ENCODE measurements at regions not wholly inside any gene's neighbourhood (a gene's known extent, or its start where the extent isn't known, plus 50 kb on each side); places are given as distances from the start of the nearest gene placed in this dataset.

DNA sequence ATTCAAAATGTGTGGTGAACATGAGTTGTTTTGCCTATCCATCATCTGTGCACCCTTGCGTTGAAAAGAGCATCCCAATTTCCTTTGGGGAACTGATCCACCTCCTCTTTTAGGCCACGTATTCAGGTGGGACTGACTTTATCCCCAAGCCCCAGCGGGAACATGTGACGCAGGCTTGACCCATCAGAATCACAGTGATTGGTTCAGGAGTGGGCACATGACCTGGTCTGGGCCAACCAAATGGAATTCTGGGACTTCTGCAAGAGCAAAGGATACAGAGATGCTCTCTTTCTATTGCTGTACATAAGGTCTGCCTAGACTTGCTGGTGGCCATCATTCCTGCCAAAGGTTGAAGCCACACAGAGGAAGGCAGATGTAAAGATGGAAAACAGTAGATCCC, 158.9 kb downstream of the IRX5 start:
- Histone ChIP-seq H2BK5ac (ENCODE audit: low read depth, low read length, poor library complexity, severe bottlenecking) (no peak overlapping the region), H3K9ac (ENCODE audit: low read depth, low read length) (no peak overlapping the region), H3K18ac (ENCODE audit: low read depth, low read length) (no peak overlapping the region), H2BK15ac (ENCODE audit: low read depth, low read length) (no peak overlapping the region), H3K4me1 (ENCODE audit: control insufficient read depth, insufficient read depth, low read length) (no peaks in the 10 kb centered on the region), H4K8ac (ENCODE audit: low read depth in 2 of 2, low read length in 2 of 2) (no peak overlapping the region), H3K79me1 (ENCODE audit: low read depth in 1 of 2, low read length in 2 of 2) (no peaks in the 10 kb centered on the region), H3K4ac (ENCODE audit: low read depth, low read length) (no peak overlapping the region), H3K27me3 (ENCODE audit: control insufficient read depth, insufficient read depth, low read length) (no peaks in the 10 kb centered on the region), H3K9me1 (ENCODE audit: insufficient read depth, low read length) (no peaks in the 10 kb centered on the region), H3K4me2 (ENCODE audit: low read depth, low read length) (no peak overlapping the region), H3K23ac (ENCODE audit: low read depth, low read length) (no peak overlapping the region), H2AK9ac (replicated peaks; ENCODE audit: low read depth, low read length, poor library complexity) (no peak overlapping the region), H3K14ac (replicated peaks; ENCODE audit: low read depth, low read length) (no peak overlapping the region), H3K56ac (ENCODE audit: extremely low read depth, insufficient read depth, low read length) (no peak overlapping the region), H2AFZ (replicated peaks; ENCODE audit: low read length, poor library complexity) (no peak overlapping the region), H3K4me3 (ENCODE audit: insufficient read depth, low read depth, low read length) (no peak overlapping the region), H2BK20ac (ENCODE audit: low read depth, low read length) (no peak overlapping the region), H4K20me1 (ENCODE audit: insufficient read depth, low read length) (no peaks in the 10 kb centered on the region), H3K36me3 (ENCODE audit: control insufficient read depth, insufficient read depth, low read length) (no peaks in the 10 kb centered on the region), H4K91ac (ENCODE audit: insufficient read depth, low read depth, low read length) (no peak overlapping the region), H3K27ac (ENCODE audit: insufficient read depth, low read length) (no peak overlapping the region), H2BK120ac (ENCODE audit: low read depth, low read length) (no peak overlapping the region), H4K5ac (ENCODE audit: low read depth, low read length) (no peak overlapping the region), H2AK5ac (ENCODE audit: low read depth, low read length) (no peak overlapping the region), H3K9me3 (ENCODE audit: control insufficient read depth, insufficient read depth, low read length) (no peaks in the 10 kb centered on the region)
- POLR2A ChIA-PET (ENCODE audit: unreplicated experiment) = no interaction called here
- no peak for ATAC-seq (ENCODE audit: low read depth)
- BruUV-seq (replicated peaks) = no TSS peak
- WGBS, 2 experiments (ENCODE audit: extremely low coverage in 2 of 2, insufficient read length in 1 of 2) = 62% methylated on average over 2 of the region's 4 CpGs; no CpG with 5 or more reads in 1 of the 2 experiments
- in situ Hi-C loops (cut with MboI; ENCODE audit: low sequenced_read_pairs) = no loop called here
- intact Hi-C loops (cut with micrococcal nuclease) = no loop called here
- TF ChIP-seq MAFK (IDR thresholded peaks at IDR 0.05; ENCODE audit: low read depth, low read length) (no peak), RCOR1 (IDR thresholded peaks at IDR 0.05; ENCODE audit: insufficient replicate concordance, low read length) (no peak), CEBPB (IDR thresholded peaks at IDR 0.05; ENCODE audit: low read depth, low read length) (no peak), POLR2A (IDR thresholded peaks at IDR 0.05; ENCODE audit: low read depth, low read length) (no peak), RFX5 (IDR thresholded peaks at IDR 0.05; ENCODE audit: low read depth, low read length) (no peak), MAZ (IDR thresholded peaks at IDR 0.05; ENCODE audit: borderline replicate concordance, low read depth, low read length) (no peak), USF2 (IDR thresholded peaks at IDR 0.05; ENCODE audit: low read depth, low read length) (no peak), MXI1 (IDR thresholded peaks at IDR 0.05; ENCODE audit: borderline replicate concordance, low read depth, low read length) (no peak), SMC3 (IDR thresholded peaks at IDR 0.05; ENCODE audit: low read depth, low read length) (no peak), FOS (IDR thresholded peaks at IDR 0.05; ENCODE audit: low read depth, low read length) (no peak), BHLHE40 (IDR thresholded peaks at IDR 0.05; ENCODE audit: low read depth, low read length) (no peak)
- TF ChIP-seq, protein P1, sequence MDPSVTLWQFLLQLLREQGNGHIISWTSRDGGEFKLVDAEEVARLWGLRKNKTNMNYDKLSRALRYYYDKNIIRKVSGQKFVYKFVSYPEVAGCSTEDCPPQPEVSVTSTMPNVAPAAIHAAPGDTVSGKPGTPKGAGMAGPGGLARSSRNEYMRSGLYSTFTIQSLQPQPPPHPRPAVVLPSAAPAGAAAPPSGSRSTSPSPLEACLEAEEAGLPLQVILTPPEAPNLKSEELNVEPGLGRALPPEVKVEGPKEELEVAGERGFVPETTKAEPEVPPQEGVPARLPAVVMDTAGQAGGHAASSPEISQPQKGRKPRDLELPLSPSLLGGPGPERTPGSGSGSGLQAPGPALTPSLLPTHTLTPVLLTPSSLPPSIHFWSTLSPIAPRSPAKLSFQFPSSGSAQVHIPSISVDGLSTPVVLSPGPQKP (IDR thresholded peaks at IDR 0.05; ENCODE audit: borderline replicate concordance, low read depth, low read length) = no peak
- TF ChIP-seq, protein P2, sequence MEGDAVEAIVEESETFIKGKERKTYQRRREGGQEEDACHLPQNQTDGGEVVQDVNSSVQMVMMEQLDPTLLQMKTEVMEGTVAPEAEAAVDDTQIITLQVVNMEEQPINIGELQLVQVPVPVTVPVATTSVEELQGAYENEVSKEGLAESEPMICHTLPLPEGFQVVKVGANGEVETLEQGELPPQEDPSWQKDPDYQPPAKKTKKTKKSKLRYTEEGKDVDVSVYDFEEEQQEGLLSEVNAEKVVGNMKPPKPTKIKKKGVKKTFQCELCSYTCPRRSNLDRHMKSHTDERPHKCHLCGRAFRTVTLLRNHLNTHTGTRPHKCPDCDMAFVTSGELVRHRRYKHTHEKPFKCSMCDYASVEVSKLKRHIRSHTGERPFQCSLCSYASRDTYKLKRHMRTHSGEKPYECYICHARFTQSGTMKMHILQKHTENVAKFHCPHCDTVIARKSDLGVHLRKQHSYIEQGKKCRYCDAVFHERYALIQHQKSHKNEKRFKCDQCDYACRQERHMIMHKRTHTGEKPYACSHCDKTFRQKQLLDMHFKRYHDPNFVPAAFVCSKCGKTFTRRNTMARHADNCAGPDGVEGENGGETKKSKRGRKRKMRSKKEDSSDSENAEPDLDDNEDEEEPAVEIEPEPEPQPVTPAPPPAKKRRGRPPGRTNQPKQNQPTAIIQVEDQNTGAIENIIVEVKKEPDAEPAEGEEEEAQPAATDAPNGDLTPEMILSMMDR (conservative IDR thresholded peaks at IDR 0.05; ENCODE audit: low read depth, low read length) = no peak
- CTCF ChIA-PET = interaction anchor here (0.7 kb wide), 1 partner anchor 59 kb away, joined by 3 read pairs; no protein-coding TSS in a partner anchor
- DNase-seq = no peak
- dilution Hi-C loops (cut with HindIII; ENCODE audit: low sequenced_read_pairs, unreplicated experiment) = no loop called here

Measured in IMR-90 (cell line).